Right lobe of liver (tissue), 4 donors: ENCODE measurements at regions not wholly inside any gene's neighbourhood (a gene's known extent, or its start where the extent isn't known, plus 50 kb on each side); places are given as distances from the start of the nearest gene placed in this dataset.

Experiments
- POLR2A ChIP-seq: fragments of 450-650 bp; IDR thresholded peaks from one replicate; pipeline ENCODE4 v1.6.1; 2017; ENCODE audit warnings: antibody characterized with exemption, mild to moderate bottlenecking
- TF ChIP-seq, protein P1 (sequence below), 4 donors: fragments of 200-600 bp in 3 of 4; fragments of 450-650 bp in 1 of 4; IDR thresholded peaks; one replicate each; pipeline versions ENCODE4 v1.5.1 to v1.8.0; 2016 to 2022; ENCODE audit warnings: antibody characterized with exemption in 4 of 4, mild to moderate bottlenecking in 2 of 4
- donor health status: DM: no; HTN: no; CAD: no.
- donor health status: DM: no; HTN: no; CAD: no.
- donor health status: DM: no; HTN: yes; CAD: no.

GRCh38 chr3:43902415-43902814 is 211.7 kb downstream of the ABHD5 start:
- TF ChIP-seq, protein P1, sequence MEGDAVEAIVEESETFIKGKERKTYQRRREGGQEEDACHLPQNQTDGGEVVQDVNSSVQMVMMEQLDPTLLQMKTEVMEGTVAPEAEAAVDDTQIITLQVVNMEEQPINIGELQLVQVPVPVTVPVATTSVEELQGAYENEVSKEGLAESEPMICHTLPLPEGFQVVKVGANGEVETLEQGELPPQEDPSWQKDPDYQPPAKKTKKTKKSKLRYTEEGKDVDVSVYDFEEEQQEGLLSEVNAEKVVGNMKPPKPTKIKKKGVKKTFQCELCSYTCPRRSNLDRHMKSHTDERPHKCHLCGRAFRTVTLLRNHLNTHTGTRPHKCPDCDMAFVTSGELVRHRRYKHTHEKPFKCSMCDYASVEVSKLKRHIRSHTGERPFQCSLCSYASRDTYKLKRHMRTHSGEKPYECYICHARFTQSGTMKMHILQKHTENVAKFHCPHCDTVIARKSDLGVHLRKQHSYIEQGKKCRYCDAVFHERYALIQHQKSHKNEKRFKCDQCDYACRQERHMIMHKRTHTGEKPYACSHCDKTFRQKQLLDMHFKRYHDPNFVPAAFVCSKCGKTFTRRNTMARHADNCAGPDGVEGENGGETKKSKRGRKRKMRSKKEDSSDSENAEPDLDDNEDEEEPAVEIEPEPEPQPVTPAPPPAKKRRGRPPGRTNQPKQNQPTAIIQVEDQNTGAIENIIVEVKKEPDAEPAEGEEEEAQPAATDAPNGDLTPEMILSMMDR (IDR thresholded peaks at IDR 0.05): no peak
- TF ChIP-seq POLR2A: no peak
